H1 (cell line): ENCODE measurements at regions not wholly inside any gene's neighbourhood (a gene's known extent, or its start where the extent isn't known, plus 50 kb on each side); places are given as distances from the start of the nearest gene placed in this dataset.

Experiments used
- CTCF ChIA-PET: fragments of 300-600 bp; sonication (Branson Sonifier 250); formaldehyde crosslinking; loops from one replicate; lab custom pipeline; 2021; ENCODE audit not compliant: partially characterized antibody; lab: Charles Lee
- POLR2A ChIA-PET: fragments of 300-600 bp; sonication (Branson Sonifier 250); formaldehyde crosslinking; loops from one replicate; lab custom pipeline; 2021; ENCODE audit warnings: inconsistent platforms; ENCODE audit not compliant: partially characterized antibody; lab: Charles Lee
- DNase-seq, 2 experiments: peaks; one replicate each; pipeline versions ENCODE4 v3.0.0 to v3.0.0-alpha.2; 2010 to 2022; ENCODE audit warnings: low spot score in 2 of 2, low read depth in 1 of 2, mixed read lengths in 1 of 2
- FAIRE-seq: peaks from 2 replicates; lab custom pipeline; 2011; peaks lifted over from hg19 to GRCh38; lab: Jason Lieb, UNC
- H2AFZ ChIP-seq: 2 replicates; pipeline ENCODE4 v1.8.1; 2012; ENCODE audit warnings: low read length, inconsistent platforms
- H2AK5ac ChIP-seq: 2 replicates; pipeline ENCODE4 v1.6.1; 2013; ENCODE audit warnings: low read depth, low read length
- H2BK120ac ChIP-seq: replicated peaks from 2 replicates; pipeline ENCODE3; 2013; ENCODE audit warnings: low read depth, low read length, inconsistent platforms
- H2BK12ac ChIP-seq: 2 replicates; pipeline ENCODE4 v1.6.1; 2013; ENCODE audit warnings: low read depth, low read length
- H2BK15ac ChIP-seq: 2 replicates; pipeline ENCODE4 v1.6.1; 2013; ENCODE audit warnings: low read length
- H2BK20ac ChIP-seq: 2 replicates; pipeline ENCODE4 v1.6.1; 2013; ENCODE audit warnings: low read length
- H2BK5ac ChIP-seq: 2 replicates; pipeline ENCODE4 v1.6.1; 2013; ENCODE audit warnings: low read depth, low read length
- H3K14ac ChIP-seq: 2 replicates; pipeline ENCODE4 v1.6.1; 2013; ENCODE audit warnings: inconsistent platforms; ENCODE audit not compliant: insufficient read length
- H3K18ac ChIP-seq: 2 replicates; pipeline ENCODE4 v1.6.1; 2013; ENCODE audit warnings: low read length; ENCODE audit errors: extremely low read depth
- H3K23ac ChIP-seq: 2 replicates; pipeline ENCODE4 v1.6.1; 2013; ENCODE audit warnings: inconsistent platforms; ENCODE audit not compliant: insufficient read length
- H3K23me2 ChIP-seq: 2 replicates; pipeline ENCODE4 v1.6.1; 2013; ENCODE audit warnings: low read depth, low read length
- H3K27ac ChIP-seq: 2 replicates; pipeline ENCODE4 v1.6.1; 2011; ENCODE audit warnings: low read depth, low read length, inconsistent platforms
- H3K27me3 ChIP-seq, 4 experiments: replicated peaks in 1 of 4; 1 replicate in 1 of 4; 2 replicates in 3 of 4; pipeline versions ENCODE4 v1.6.1 to v1.8.1; 2011 to 2013; ENCODE audit warnings: low read length in 3 of 4, mild to moderate bottlenecking in 3 of 4, inconsistent platforms in 2 of 4, mixed read lengths in 2 of 4, moderate library complexity in 1 of 4; ENCODE audit not compliant: control insufficient read depth in 3 of 4, insufficient read depth in 3 of 4; ENCODE audit errors: extremely low read depth in 1 of 4
- H3K36me3 ChIP-seq, 4 experiments: 2 replicates each; pipeline versions ENCODE4 v1.6.1 to v1.8.1; 2011 to 2013; ENCODE audit warnings: mild to moderate bottlenecking in 4 of 4, low read length in 3 of 4, moderate library complexity in 2 of 4, control low read depth in 1 of 4, inconsistent platforms in 1 of 4; ENCODE audit not compliant: insufficient read depth in 4 of 4, control insufficient read depth in 2 of 4
- H3K4ac ChIP-seq: replicated peaks from 2 replicates; pipeline ENCODE3; 2013; ENCODE audit warnings: low read length, low read depth, mixed read lengths, inconsistent platforms; ENCODE audit not compliant: insufficient read length
- H3K4me1 ChIP-seq, 4 experiments: replicated peaks in 1 of 4; 1 replicate in 1 of 4; 2 replicates in 3 of 4; pipeline versions ENCODE4 v1.6.1 to v1.8.1; 2011 to 2013; ENCODE audit warnings: low read length in 3 of 4, inconsistent platforms in 2 of 4, mixed read lengths in 1 of 4; ENCODE audit not compliant: insufficient read depth in 4 of 4, control insufficient read depth in 3 of 4
- H3K4me2 ChIP-seq, 2 experiments: 2 replicates each; pipeline versions ENCODE4 v1.6.1 to v1.8.1; 2011 to 2013; ENCODE audit warnings: low read depth in 2 of 2, low read length in 2 of 2, control low read depth in 1 of 2, inconsistent platforms in 1 of 2, mild to moderate bottlenecking in 1 of 2; ENCODE audit not compliant: insufficient read depth in 1 of 2
- H3K4me3 ChIP-seq, 4 experiments: fragments of 200-600, 300-600 bp in 1 of 4; sonication (generic), shearing (Covaris generic), sonication (Bioruptor Twin) in 1 of 4; 2 replicates each; pipeline versions ENCODE4 v1.5.1 to v1.8.1; 2011 to 2016; ENCODE audit warnings: low read length in 4 of 4, low read depth in 3 of 4, control low read depth in 2 of 4, inconsistent platforms in 2 of 4, mild to moderate bottlenecking in 2 of 4, mixed read lengths in 1 of 4, moderate library complexity in 1 of 4; ENCODE audit not compliant: insufficient read depth in 2 of 4; ENCODE audit errors: extremely low read depth in 1 of 4
- H3K56ac ChIP-seq: replicated peaks from 2 replicates; pipeline ENCODE3; 2013; ENCODE audit warnings: low read depth, mild to moderate bottlenecking, mixed read lengths, low read length, inconsistent platforms; ENCODE audit not compliant: insufficient read length
- H3K79me1 ChIP-seq: 2 replicates; pipeline ENCODE4 v1.6.1; 2013; ENCODE audit warnings: low read depth, low read length, control low read depth
- H3K79me2 ChIP-seq, 2 experiments: 2 replicates each; pipeline versions ENCODE4 v1.6.1 to v1.8.1; 2012 to 2013; ENCODE audit warnings: low read length in 2 of 2, mild to moderate bottlenecking in 2 of 2, inconsistent platforms in 1 of 2; ENCODE audit not compliant: insufficient read depth in 2 of 2, control insufficient read depth in 1 of 2
- H3K9ac ChIP-seq, 4 experiments: replicated peaks in 1 of 4; 1 replicate in 1 of 4; 2 replicates in 3 of 4; pipeline versions ENCODE4 v1.6.1 to v1.8.1; 2011 to 2013; ENCODE audit warnings: low read depth in 3 of 4, low read length in 3 of 4, control low read depth in 2 of 4, mild to moderate bottlenecking in 2 of 4, moderate library complexity in 2 of 4, inconsistent platforms in 1 of 4; ENCODE audit errors: extremely low read depth in 1 of 4
- H3K9me3 ChIP-seq, 2 experiments: 2 replicates each; pipeline versions ENCODE4 v1.6.1 to v1.8.1; 2012 to 2013; ENCODE audit warnings: mild to moderate bottlenecking in 2 of 2, moderate library complexity in 2 of 2, control low read depth in 1 of 2, inconsistent platforms in 1 of 2, low read depth in 1 of 2, low read length in 1 of 2, mixed read lengths in 1 of 2; ENCODE audit not compliant: insufficient read depth in 2 of 2
- H4K20me1 ChIP-seq, 2 experiments: replicated peaks in 1 of 2; 2 replicates each; pipeline versions ENCODE3 to v1.8.1; 2011 to 2013; ENCODE audit warnings: inconsistent platforms in 2 of 2, low read length in 2 of 2, mild to moderate bottlenecking in 1 of 2; ENCODE audit not compliant: insufficient read depth in 2 of 2, control insufficient read depth in 1 of 2
- H4K5ac ChIP-seq: 2 replicates; pipeline ENCODE4 v1.6.1; 2013; ENCODE audit warnings: low read length, low read depth, mixed read lengths, inconsistent platforms; ENCODE audit not compliant: insufficient read length
- H4K8ac ChIP-seq: 2 replicates; pipeline ENCODE4 v1.8.0; 2013; ENCODE audit warnings: mild to moderate bottlenecking, moderate library complexity, low read length, inconsistent platforms; ENCODE audit not compliant: insufficient read depth; ENCODE audit errors: extremely low read depth
- H4K91ac ChIP-seq: replicated peaks from 2 replicates; pipeline ENCODE3; 2013; ENCODE audit warnings: low read length, mixed read lengths, inconsistent platforms; ENCODE audit not compliant: insufficient read length
- BACH1 ChIP-seq: IDR thresholded peaks from 2 replicates; pipeline ENCODE4 v1.6.1; 2012; ENCODE audit warnings: low read length, improper control_type of control experiment
- CBX5 ChIP-seq: fragments of 300-800, 300-1000 bp; sonication (generic); IDR thresholded peaks from 2 replicates; pipeline ENCODE4 v1.7.1; 2016; ENCODE audit warnings: antibody characterized with exemption, low read length, low read depth
- HDAC6 ChIP-seq: IDR thresholded peaks from one replicate; pipeline ENCODE4 v1.7.1; 2012; ENCODE audit warnings: low read depth, mild to moderate bottlenecking, inconsistent platforms, low read length, moderate library complexity
- KDM5A ChIP-seq: fragments of 200-600 bp; IDR thresholded peaks from 2 replicates; pipeline ENCODE4 v1.7.1; 2012; ENCODE audit warnings: mild to moderate bottlenecking, low read length, inconsistent platforms, mixed read lengths
- RNF2 ChIP-seq: fragments of 200-900, 300-1000 bp; sonication (generic); IDR thresholded peaks from 2 replicates; pipeline ENCODE4 v1.7.1; 2016; ENCODE audit warnings: borderline replicate concordance, low read depth, mild to moderate bottlenecking, antibody characterized with exemption, low read length; ENCODE audit not compliant: poor library complexity, severe bottlenecking; ENCODE audit errors: missing control alignments
- SAP30 ChIP-seq: fragments of 300-600 bp; sonication (generic); IDR thresholded peaks from 2 replicates; pipeline ENCODE4 v1.7.1; 2012; ENCODE audit warnings: low read length, moderate library complexity, mild to moderate bottlenecking, inconsistent platforms; ENCODE audit not compliant: insufficient read depth, insufficient replicate concordance
- SIN3A ChIP-seq, 2 experiments: IDR thresholded peaks in 1 of 2; conservative IDR thresholded peaks in 1 of 2; 2 replicates each; pipeline ENCODE4 v1.6.1; 2011 to 2012; ENCODE audit warnings: low read length in 2 of 2, improper control_type of control experiment in 1 of 2, low read depth in 1 of 2, mild to moderate bottlenecking in 1 of 2
- SRF ChIP-seq: IDR thresholded peaks from 2 replicates; pipeline ENCODE4 v1.6.1; 2011; ENCODE audit warnings: mild to moderate bottlenecking, low read depth, low read length, moderate library complexity
- TBP ChIP-seq: IDR thresholded peaks from 2 replicates; pipeline ENCODE4 v1.6.1; 2011; ENCODE audit warnings: low read depth, low read length, improper control_type of control experiment
- TCF12 ChIP-seq: IDR thresholded peaks from 2 replicates; pipeline ENCODE4 v1.6.1; 2011; ENCODE audit warnings: low read depth, mild to moderate bottlenecking, low read length
- WGBS, 2 experiments: shearing (Covaris generic) in 1 of 2; methylation state at CpG; one replicate each; pipeline versions ENCODE4 v1.1.6 to v1.1.7; 2013 to 2015; ENCODE audit warnings: low lambda C conversion rate in 2 of 2, mixed read lengths in 2 of 2, inconsistent platforms in 1 of 2, low coverage in 1 of 2, missing lambda C conversion rate in 1 of 2; ENCODE audit not compliant: insufficient replicate concordance in 2 of 2, insufficient coverage in 1 of 2, insufficient read length in 1 of 2; ENCODE audit errors: extremely low coverage in 1 of 2, missing lambda C conversion rate in 1 of 2; 5-methylcytosine and 5-hydroxymethylcytosine counted together

DNA sequence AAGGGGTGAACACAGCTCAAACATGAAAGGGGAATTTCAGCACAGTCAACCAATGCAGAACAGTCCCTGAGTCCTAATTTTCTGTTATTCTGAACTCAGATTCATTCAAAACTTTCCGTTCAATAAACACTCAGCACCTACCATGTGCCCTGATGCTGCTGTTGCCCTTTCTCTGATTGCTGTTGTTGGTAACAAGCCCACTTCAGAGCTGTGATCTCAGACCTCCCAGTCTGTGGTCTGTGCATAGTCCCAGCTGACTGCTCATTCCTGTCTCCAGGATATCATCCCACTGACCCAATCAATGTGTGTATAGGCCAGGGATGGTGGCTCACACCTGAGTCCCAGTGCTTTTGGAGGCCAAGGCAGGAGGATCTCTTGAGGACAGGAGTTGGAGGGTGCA lies 82.7 kb upstream of the SLC35G4 start:
- FAIRE-seq (no peak), DNase-seq (no peak)
- POLR2A ChIA-PET, result no interaction called here
- Histone ChIP-seq H4K8ac (no peak overlapping the region), H3K4me1 (no peaks in the 10 kb centered on the region), H4K20me1 (no peaks in the 10 kb centered on the region), H2AK5ac (no peak overlapping the region), H3K23me2 (no peaks in the 10 kb centered on the region), H3K79me2 (no peaks in the 10 kb centered on the region), H3K56ac (no peak overlapping the region), H3K79me1 (no peaks in the 10 kb centered on the region), H3K27me3 (no peaks in the 10 kb centered on the region; a peak in 1 of 7 replicates), H3K18ac (no peak overlapping the region), H3K14ac (no peak overlapping the region), H2BK20ac (no peak overlapping the region), H4K5ac (no peak overlapping the region), H3K4ac (no peak overlapping the region), H2BK120ac (no peak overlapping the region), H3K9ac (no peak overlapping the region), H3K9me3 (no peaks in the 10 kb centered on the region), H2AFZ (no peak overlapping the region), H2BK5ac (no peak overlapping the region), H3K4me2 (no peak overlapping the region), H3K4me3 (no peak overlapping the region), H3K27ac (no peak overlapping the region), H3K23ac (no peak overlapping the region), H3K36me3 (no peaks in the 10 kb centered on the region), H2BK15ac (no peak overlapping the region), H4K91ac (no peak overlapping the region), H2BK12ac (no peak overlapping the region)
- CTCF ChIA-PET, result interaction anchor here (1.2 to 6.5 kb wide), 4 partner anchors 8 to 128 kb away, joined by 3 to 36 read pairs (median 11); no protein-coding TSS in a partner anchor
- 100% methylated on average over 1 of the region's 1 CpG; no CpG with 5 or more reads in 1 of the 2 experiments for WGBS, 2 experiments
- TF ChIP-seq CBX5, result no peak
- TF ChIP-seq SIN3A (conservative IDR thresholded peaks at IDR 0.05 in 1 of 2, IDR thresholded peaks at IDR 0.05 in 1 of 2; ENCODE audit: low read depth in 1 of 2, low read length in 2 of 2), result no peak
- no peak for TF ChIP-seq SAP30
- TF ChIP-seq KDM5A, result no peak
- no peak for TF ChIP-seq BACH1
- no peak for TF ChIP-seq SRF
- no peak for TF ChIP-seq TCF12
- TF ChIP-seq RNF2, result no peak
- no peak for TF ChIP-seq HDAC6
- TF ChIP-seq TBP, result no peak
